ENCODE measurements at regions not wholly inside any gene's neighbourhood (a gene's known extent, or its start where the extent isn't known, plus 50 kb on each side); places are given as distances from the start of the nearest gene placed in this dataset.
"Not testable (repeated sequence)": the region's sequence is repeated elsewhere in the genome, so short reads cannot be mapped to it uniquely, and the experiment has no call there.

DNA sequence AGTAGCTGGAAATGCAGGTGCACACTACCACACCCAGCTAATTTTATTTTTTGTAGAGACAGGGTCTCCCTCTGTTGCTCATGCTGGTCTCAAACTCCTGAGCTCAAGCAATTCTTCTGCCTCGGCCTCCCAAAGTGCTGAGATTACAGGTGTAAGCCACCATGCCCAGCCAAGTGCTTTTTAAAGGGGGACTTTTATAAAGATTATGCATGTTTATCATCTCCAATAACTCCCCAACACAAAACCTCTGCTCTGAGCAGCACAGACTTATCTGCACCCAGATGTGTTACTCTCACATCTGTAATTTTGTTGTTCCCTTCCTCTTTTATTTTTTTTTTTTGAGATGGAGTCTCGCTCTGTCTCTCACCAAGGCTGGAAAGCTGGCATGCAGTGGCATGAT lies 108.6 kb downstream of the TRIM69 start:
- intact Hi-C loops (cut with DNase I); DNase-seq (ENCODE audit: low spot score); ATAC-seq: not testable (repeated sequence)

DNA sequence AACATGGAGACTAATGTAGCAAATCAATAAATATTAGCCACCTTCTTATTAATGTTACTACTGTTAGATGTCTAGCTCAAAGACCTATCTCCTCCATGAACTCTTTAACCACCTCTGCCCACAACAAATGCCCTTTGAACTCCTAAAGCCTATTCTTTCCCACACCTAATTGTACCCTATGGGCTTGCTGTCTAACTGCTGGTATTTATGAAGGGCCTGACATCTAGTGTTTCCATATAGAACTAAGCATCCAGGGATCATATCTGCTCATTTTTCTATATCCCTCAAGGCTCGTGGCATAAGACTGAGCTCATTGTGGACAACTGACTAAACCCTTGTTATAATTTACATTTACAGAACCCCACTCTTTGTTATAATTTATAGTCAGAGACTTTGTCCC lies 109.8 kb downstream of the TRIM69 start:
- DNase-seq (ENCODE audit: low spot score); intact Hi-C loops (cut with DNase I); ATAC-seq: not testable (repeated sequence)

DNA sequence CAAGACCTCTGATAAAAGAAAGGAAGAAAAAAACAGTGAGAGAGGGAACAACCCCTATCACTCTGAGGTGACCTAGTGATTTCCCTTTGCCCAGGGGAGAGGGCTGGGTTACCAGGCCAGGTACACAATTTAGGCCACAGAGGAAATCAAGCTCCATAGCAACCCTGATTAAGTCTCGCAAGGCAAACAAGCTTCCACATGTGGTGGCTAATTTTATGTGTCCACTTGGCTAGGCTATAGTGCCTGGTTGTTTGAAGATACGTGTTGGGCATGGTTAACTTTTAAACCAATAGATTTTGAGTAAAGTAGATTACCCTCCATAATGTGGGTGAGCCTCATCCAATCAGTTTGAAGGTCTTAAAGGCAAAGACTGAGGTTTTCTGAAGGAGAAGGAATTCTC lies 108.9 kb upstream of the TERB2 start:
- DNase-seq (ENCODE audit: low spot score); intact Hi-C loops (cut with DNase I); ATAC-seq: not testable (repeated sequence)

DNA sequence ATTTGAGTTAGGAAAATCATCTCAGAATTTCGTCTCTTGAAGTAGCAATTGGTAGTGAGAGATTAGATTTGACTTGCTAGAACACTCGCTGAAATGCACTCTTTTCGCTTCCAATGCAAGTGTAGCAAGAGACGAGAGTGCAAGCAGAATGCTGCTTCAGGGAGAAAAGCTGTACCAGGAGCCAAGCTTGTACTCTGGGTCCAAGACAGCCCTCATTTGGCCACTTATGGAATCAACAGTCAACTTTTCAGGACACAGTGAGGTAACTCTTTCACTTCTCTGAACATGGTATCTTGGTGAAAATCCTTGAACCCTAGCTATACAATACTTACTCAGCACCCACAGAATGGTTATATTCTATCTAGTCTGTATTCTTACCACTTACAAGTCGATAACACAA lies 107.6 kb upstream of the TERB2 start:
- intact Hi-C loops (cut with DNase I); ATAC-seq; DNase-seq (ENCODE audit: low spot score): not testable (repeated sequence)

DNA sequence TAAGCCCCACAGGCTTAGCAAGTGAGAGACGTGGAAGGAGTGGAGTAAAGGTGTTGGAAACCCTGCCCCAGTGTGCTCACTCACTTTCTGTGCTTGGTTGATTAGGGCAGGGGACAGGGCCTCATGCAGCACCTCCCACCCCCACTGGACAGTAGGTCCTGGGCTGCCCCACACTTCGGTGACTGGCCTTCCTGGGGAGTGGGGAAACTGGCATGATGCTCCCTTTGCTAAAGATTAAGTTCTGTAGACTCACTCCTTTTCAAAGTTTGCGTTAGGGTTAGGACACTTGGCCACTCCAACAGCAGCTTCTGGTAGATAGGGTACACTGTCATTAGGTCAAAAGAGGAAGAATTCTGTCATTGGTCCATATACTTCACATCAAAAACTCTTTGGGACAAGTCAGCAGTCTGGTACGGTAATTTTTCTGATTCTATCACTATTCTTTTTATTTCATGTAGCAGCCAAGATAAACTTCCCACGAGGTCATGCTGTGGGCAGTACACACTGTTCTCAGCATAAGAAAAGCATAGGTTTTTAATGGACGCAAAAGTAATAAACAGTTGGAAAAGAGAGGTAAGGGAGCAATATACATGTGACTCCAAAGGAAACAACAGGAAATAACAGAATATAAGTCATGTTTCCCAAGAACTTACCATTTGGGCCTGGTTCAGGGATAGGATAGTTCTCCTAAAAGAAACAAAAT lies 106.6 kb upstream of the TERB2 start:
- intact Hi-C loops (cut with DNase I); DNase-seq (ENCODE audit: low spot score); ATAC-seq: not testable (repeated sequence)

DNA sequence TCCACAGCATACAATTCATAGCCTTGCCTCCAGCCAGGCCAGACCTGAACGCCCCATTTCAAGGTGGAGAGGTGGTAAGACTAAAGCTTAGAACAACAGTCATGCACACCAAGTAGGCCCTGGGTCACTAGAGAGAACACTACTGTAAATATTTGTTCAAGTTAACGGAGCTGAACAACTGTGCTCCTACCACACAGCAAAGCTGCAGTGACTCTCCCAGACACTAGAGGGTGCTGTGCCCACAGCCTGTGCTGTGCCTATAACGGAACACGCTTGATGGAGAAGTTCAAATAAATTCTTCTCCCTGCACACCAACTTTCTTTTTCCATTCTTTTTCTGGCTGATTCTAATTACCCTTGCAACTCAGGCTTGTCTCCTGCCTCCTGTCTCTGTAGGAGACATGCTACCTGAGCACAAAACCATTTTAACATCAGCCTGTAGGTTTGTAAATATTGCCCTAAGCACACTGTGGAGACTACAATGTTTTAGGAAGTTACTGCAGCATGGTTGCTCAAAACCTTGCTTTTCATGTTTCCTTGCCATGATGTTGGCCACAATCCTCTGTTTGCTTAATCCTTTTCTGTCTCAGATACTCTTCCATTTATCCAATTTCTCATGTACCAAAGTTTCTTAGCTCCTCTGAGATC lies 103.1 kb upstream of the TERB2 start:
- intact Hi-C loops (cut with DNase I), result not testable (repeated sequence)
- ATAC-seq, result peak; percentile 55
- DNase-seq (ENCODE audit: low spot score), result peak; percentile 68

DNA sequence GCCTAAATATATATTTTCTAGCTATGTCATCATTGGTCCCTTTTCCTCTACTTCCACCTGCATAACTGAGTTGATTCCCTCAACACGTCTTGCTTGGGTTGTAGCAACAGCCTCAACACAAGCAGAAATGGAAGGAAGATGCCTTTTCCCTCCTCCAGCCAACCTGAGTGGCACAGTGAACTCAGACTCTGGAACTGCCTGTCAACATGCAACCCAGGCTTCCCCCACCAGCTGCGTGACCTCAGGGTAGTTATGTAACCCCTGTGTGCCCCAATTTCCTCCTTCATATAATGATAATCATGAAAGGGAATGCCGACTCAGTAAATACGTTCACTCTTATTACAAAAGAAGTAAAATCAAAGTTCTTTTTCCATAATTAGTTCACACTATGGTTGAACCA lies 101.8 kb upstream of the TERB2 start:
- ATAC-seq; intact Hi-C loops (cut with DNase I); DNase-seq (ENCODE audit: low spot score): not testable (repeated sequence)

DNA sequence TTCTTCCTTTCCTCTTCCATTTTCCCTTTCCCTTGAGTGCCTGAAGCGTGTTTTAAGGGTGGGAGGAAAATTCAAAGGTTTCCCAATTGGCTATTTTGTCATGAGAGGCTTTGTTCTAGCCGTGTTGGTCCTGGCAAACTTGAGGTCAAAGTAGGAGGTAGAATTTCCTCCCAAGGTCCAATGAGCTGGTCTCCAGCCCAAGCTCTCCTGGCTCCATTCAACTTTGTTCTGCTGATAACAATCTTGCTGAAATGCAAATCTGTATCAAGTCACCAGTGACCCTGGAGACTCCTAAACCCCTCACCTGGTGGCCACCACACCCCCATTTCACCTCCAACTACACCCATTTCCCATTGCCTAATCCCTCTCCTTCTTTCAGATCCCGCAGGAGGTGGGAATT lies 100.2 kb upstream of the TERB2 start:
- DNase-seq (ENCODE audit: low spot score); intact Hi-C loops (cut with DNase I); ATAC-seq: not testable (repeated sequence)

DNA sequence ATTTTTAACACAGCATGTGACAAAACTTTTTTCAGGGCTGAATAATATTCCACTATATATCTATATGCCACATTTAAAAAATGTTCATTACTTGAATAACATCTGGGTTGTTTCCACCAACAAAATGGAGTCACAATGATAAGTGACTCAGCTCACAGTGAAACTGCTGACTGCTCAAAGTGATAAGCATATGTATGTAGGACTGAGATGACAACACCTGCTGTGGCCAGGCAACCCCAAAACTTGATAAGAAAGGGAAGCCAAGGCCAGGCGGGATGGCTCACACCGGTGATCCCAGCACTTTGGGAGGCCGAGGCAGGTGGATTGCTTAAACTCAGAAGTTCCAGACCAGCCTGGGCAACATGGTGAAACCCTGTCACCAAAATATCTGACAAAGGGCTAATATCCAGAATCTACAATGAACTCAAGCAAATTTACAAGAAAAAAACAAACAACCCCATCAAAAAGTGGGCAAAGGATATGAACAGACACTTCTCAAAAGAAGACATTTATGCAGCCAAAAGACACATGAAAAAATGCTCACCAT lies 99.2 kb upstream of the TERB2 start:
- DNase-seq (ENCODE audit: low spot score); ATAC-seq; intact Hi-C loops (cut with DNase I): not testable (repeated sequence)

DNA sequence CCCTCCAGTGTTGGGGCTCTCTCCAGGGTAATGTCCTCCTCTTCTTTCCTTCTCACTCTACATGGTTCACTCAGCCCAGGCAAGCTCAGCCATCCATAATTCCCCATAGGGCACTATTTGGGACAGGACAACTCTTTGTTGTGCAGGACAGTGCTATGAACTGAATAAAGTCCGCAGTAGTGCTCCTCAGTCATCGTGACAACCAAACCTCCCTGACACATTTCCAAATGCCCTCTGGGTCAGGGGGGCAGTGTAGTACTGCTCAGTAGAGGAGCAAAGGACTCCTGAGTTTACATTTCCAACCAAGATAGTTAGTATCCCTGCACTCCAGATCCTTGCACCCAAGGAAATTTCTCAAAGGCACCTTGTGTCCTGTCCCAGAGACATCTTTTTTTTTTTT lies 97.4 kb upstream of the TERB2 start:
- DNase-seq (ENCODE audit: low spot score); intact Hi-C loops (cut with DNase I); ATAC-seq: not testable (repeated sequence)

DNA sequence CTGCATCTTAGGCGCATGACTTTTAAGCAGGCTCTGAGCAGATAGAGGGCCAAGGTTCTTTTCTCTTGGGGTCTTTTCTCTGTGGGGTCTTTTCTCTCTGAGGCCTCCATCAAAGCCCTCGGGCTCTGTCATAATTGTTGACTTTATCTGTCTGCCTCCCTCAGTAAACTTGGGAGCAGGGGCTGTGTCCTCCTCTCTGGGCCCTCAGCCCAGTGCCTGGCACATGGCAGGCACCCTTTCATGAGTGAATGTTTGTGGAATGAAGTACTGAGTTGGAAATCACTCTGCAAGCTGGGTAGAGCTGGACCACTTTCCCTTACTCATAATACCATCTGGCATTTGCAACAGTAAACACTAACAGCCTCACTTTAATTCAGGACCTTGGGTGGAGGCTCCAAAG lies 96.3 kb upstream of the TERB2 start:
- ATAC-seq; intact Hi-C loops (cut with DNase I); DNase-seq (ENCODE audit: low spot score): not testable (repeated sequence)

DNA sequence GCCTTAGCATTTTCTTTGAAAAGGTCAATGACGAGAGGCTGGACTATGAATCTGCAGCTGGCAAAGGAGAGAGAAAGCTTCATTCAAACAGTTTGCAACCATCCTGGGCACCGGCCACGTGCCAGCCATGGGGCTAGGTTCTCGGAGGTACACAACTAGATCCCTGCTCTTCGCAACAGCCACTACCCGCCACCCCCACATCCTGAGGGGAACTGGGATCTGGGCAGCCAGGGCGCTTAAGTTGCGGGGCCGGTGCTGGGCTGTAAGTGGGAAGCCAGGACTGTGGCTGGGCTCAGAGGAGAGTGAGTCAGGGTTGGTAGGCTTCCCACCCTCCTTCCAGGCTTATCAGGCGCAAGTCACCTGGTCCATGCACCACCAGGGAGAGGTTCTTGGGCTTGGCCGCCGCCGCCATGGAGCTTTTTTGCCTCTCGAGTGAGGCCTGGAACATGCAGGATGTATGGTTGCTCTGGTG lies 95.0 kb upstream of the TERB2 start:
- no peak for ATAC-seq
- no peak for DNase-seq (ENCODE audit: low spot score)
- intact Hi-C loops (cut with DNase I), result no loop called here

DNA sequence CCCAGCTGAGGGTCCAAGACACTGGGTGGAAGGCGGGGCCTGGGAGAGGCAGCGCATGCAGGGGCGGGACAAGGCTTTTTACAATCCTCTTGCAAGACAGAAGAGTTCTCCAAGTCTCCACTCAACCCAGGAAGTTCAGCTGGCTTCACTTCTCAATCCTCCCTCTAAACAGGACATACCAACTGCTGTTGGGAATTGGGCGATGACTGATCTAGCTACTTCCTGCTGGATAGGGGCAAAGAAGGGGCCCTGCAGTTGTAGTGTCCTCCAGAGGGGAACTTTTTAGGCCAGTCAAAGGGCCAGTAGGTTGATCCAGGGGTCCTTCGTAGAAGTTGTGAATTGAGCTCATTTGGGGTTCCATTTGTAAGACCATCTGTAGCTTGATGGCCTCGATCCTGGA lies 94.6 kb upstream of the TERB2 start:
- intact Hi-C loops (cut with DNase I), result no loop called here
- ATAC-seq (no peak), DNase-seq (ENCODE audit: low spot score) (no peak)

DNA sequence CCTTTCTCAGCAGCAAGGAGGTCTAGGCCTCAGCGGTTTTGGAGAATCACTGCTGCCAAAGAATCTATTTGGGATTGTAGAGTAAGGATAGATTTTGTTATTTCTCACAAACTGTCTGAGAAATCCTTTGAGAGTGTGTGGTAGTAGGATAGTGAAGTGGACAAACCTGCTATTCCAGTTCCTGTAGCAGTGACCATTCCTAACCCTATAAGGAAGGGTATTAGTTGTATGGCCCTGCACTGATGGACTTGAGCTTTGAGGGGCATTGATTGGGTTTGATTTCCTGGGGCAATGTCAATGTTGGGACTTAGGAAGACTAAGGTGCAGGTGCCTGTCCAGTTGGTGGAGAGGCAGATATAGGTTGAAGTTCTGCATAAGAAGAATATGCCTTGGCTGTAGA lies 93.6 kb upstream of the TERB2 start:
- DNase-seq (ENCODE audit: low spot score); ATAC-seq; intact Hi-C loops (cut with DNase I): not testable (repeated sequence)

DNA sequence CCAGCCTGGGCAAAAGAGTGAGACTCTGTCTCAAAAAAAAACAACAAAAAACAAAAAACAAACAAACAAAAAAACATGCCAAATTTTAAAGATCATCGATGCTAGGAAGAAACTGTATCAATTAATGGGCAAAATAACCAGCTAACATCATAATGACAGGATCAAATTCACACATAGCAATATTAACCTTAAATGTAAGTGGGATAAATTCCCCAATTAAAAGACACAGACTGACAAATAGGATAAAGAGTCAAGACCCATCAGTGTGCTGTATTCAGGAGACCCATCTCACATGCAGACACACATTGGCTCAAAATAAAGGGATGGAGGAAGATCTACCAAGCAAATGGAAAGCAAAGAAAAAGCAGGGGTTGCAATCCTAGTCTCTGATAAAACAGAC lies 88.4 kb upstream of the TERB2 start:
- ATAC-seq; DNase-seq (ENCODE audit: low spot score); intact Hi-C loops (cut with DNase I): not testable (repeated sequence)

DNA sequence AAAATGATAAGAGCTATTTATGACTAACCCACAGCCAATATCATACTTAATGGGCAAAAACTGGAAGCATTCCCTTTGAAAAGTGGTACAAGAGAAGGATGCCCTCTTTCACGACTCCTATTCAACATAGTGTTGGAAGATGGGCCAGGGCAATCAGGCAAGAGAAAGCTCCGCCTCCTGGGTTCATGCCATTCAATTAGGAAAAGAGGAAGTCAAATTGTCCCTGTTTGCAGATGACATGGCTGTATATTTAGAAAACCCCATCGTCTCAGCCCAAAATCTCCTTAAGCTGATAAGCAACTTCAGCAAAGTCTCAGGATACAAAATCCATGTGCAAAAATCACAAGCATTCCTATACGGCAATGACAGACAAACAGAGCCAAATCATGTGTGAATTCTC lies 86.4 kb upstream of the TERB2 start:
- intact Hi-C loops (cut with DNase I); ATAC-seq; DNase-seq (ENCODE audit: low spot score): not testable (repeated sequence)

DNA sequence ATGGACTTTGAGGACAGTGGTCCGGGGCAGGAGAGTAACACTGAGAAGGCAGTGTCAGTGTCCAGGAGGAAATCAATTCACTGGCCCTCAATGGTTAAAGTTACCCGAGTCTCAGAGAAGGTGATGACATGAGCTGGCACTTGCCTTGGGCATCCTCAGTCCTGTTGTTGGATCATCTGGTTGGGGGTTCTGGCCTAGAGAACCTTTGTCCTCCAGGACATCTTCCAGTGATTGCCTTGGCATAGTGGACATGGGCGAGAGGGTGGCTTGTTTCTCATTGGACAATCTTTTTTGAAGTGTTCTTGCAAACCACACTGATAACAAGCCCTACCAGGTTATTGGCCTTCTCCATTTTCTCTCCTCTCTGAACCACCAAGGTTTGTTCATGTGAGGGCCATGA lies 83.4 kb upstream of the TERB2 start:
- intact Hi-C loops (cut with DNase I), result no loop called here
- DNase-seq (ENCODE audit: low spot score) (no peak), ATAC-seq (no peak)

DNA sequence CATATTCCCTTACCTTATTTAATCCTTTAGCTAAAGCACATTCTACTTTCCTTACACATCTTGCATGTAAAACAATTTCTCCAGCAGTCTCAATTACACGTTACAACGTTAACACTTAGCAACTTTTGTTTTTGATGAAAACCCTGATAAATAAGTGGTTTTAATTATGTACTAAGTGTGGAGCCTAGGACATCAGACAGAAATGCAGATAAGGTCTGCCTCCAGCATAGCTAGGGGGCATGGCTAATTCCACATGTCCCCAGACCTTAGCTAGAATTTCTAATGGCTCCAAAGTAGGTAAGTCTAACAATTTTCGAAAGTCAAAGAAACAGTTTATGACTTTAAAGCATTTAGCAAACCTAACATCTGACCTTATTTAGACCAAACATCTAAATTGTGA lies 77.4 kb upstream of the TERB2 start:
- DNase-seq (ENCODE audit: low spot score) (no peak), ATAC-seq (no peak)
- intact Hi-C loops (cut with DNase I), result no loop called here

DNA sequence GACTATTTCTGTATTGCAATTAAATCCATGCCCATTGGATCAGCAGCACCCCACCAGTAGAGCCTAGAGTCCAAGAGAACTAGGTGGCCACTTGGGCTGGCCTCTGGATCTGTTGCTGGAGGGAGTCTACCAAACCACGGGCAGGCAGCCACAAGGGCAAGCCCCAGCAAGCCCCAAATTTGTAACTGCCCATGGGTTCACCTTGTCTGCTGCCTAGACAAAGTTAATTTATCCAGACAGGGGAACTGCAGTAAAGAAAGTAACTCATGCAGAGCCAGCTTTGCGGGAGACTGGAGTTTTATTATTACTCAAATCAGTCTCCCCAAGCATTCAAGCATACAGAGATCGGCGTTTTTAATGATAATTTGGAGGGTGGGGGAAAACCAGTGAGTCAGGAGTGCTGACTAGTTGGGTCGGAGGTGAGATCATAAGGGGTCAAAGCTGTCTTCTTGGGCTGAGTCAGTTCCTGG lies 74.0 kb upstream of the TERB2 start:
- no peak for DNase-seq (ENCODE audit: low spot score)
- intact Hi-C loops (cut with DNase I), result no loop called here
- ATAC-seq, result no peak
